GM12875 (cell line): ENCODE measurements at regions not wholly inside any gene's neighbourhood (a gene's known extent, or its start where the extent isn't known, plus 50 kb on each side); places are given as distances from the start of the nearest gene placed in this dataset.
"Not testable (repeated sequence)": the region's sequence is repeated elsewhere in the genome, so short reads cannot be mapped to it uniquely, and the experiment has no call there.

Experiments used
- H3K4me3 ChIP-seq: one replicate; pipeline ENCODE4 v1.5.1; 2011; ENCODE audit warnings: low read depth, low read length, control low read depth
- CTCF ChIP-seq: IDR thresholded peaks from 2 replicates; pipeline ENCODE4 v1.5.1; 2011; ENCODE audit warnings: low read depth, mild to moderate bottlenecking, control low read depth, inconsistent platforms, low read length, moderate library complexity, borderline replicate concordance; ENCODE audit not compliant: insufficient read depth

GRCh38 chr11:3583476-3583875 is 58.3 kb downstream of the ART5 start:
- H3K4me3 ChIP-seq: not testable (repeated sequence)

GRCh38 chr11:3581389-3581725 is 60.4 kb downstream of the ART5 start:
- H3K4me3 ChIP-seq: not testable (repeated sequence)

GRCh38 chr11:3580487-3581388 is 61.1 kb downstream of the ART5 start:
- not testable (repeated sequence) for H3K4me3 ChIP-seq
- TF ChIP-seq CTCF: peak; percentile 71

GRCh38 chr11:3579600-3580459 is 62.0 kb downstream of the ART5 start:
- not testable (repeated sequence) for H3K4me3 ChIP-seq

GRCh38 chr11:3576066-3576604 is 65.7 kb downstream of the ART5 start:
- H3K4me3 ChIP-seq: not testable (repeated sequence)

- not testable (repeated sequence) for H3K4me3 ChIP-seq
Measured at GRCh38 chr11:3572976-3573647, 68.7 kb downstream of the ART5 start.

GRCh38 chr11:3571752-3572151 is 70.0 kb downstream of the ART5 start:
- H3K4me3 ChIP-seq: not testable (repeated sequence)

GRCh38 chr11:3565838-3566237 is 76.0 kb downstream of the ART5 start:
- H3K4me3 ChIP-seq: not testable (repeated sequence)

- TF ChIP-seq CTCF: peak; percentile 31; the same call in 1 of the 2 replicates
- H3K4me3 ChIP-seq: not testable (repeated sequence)
Measured at GRCh38 chr11:3564383-3564782, 77.4 kb downstream of the ART5 start.

- H3K4me3 ChIP-seq: not testable (repeated sequence)
Measured at GRCh38 chr11:3554621-3555020, 87.2 kb downstream of the ART5 start.

- H3K4me3 ChIP-seq: not testable (repeated sequence)
Measured at GRCh38 chr11:3544990-3545389, 96.8 kb downstream of the ART5 start.

- H3K4me3 ChIP-seq: not testable (repeated sequence)
Measured at GRCh38 chr11:3538220-3538619, 103.6 kb downstream of the ART5 start.

GRCh38 chr11:3537254-3537653 is 104.5 kb downstream of the ART5 start:
- not testable (repeated sequence) for H3K4me3 ChIP-seq

- H3K4me3 ChIP-seq: not testable (repeated sequence)
Measured at GRCh38 chr11:3532958-3533357, 108.8 kb downstream of the ART5 start.

- not testable (repeated sequence) for H3K4me3 ChIP-seq
Measured at GRCh38 chr11:3531280-3531679, 110.5 kb downstream of the ART5 start.

GRCh38 chr11:3523567-3523966 is 118.2 kb downstream of the ART5 start:
- not testable (repeated sequence) for H3K4me3 ChIP-seq

- not testable (repeated sequence) for H3K4me3 ChIP-seq
Measured at GRCh38 chr11:3520905-3521304, 120.9 kb downstream of the ART5 start.

GRCh38 chr11:3519841-3520240 is 122.0 kb downstream of the ART5 start:
- H3K4me3 ChIP-seq: not testable (repeated sequence)
